ENCODE measurements at regions not wholly inside any gene's neighbourhood (a gene's known extent, or its start where the extent isn't known, plus 50 kb on each side); places are given as distances from the start of the nearest gene placed in this dataset.

DNA sequence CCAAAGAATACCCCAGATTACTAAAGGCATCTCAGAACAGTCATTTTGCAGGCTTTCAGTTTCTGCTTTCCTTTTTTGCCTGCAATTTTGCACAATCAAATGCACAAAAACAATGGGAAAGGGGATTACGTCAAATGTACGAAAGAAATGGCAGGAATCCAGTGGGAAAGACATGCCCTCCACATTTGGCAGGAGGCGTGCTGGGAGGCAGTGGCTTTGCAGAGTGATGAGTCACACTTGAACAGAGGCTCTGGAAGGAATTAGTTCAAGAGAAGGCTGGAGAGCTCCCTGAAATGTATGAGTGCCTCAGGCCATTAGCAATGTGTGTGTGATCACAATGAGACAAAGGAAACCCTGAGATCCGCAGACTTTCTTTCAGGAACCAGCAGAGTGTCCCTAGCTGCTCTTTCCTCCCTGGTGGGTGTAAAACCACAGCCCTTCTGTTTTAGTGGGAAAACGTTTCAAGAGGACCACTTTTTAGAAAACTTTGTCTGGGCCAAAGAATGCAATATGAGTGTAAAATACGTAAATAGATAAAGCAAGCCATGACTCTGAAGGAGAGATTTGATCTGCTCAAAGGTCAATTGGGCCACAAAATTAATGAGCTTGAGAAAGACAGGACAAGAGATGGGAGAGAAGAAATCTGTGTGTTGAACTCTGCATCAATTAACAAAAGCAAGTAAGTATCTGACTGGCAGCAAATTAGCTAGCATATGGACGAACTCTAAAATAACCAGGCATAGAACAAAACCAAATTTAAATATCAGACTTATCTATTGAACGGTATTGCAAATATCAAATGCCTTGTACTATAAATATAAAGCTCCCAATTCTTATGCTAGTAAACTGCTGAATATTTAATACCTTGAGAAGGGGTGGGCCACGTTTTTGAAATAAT, 155.4 kb upstream of the PDE3A start:
- peak; percentile 89 for DNase-seq

DNA sequence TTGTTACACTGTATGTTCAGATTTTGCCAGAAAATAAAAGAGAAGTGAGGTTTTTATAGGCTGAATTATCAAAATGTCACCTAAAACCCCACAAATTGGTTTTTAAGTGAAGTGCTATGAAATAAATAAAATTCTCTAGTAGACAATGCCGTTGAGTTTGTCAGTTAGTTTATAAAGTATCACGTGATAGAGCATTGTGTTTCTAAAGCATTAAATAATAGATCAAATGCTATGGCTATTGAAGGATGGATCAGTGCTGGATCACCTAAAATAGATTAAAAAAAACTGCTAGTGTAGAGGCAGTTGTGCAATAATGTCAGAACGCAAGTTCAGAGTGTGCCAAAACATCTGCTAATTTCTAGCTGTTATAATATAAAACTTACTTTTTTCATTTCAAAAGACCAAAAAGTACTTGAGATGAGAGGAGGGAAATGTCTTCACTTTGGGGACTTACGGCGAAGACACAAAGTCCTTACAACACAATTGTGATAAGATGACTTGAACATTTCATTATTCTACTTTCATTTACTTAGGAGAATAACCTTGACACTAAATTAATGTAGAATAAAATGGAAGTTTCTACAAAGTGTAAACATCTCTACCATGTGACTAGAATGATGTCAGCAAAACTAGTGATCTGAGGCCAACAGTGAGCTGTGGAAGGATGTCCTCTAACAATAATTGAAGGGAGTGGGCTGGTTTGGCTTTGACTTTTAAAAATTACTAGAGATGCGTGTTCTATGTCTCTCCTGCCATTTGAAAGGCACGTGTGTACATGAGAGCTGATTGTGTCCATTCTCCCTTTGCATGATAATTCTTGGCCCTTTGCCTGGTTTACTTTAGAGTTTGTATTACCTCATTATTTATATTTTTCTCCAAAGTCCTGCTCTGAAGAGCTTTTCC, 154.4 kb upstream of the PDE3A start:
- no peak for DNase-seq

DNA sequence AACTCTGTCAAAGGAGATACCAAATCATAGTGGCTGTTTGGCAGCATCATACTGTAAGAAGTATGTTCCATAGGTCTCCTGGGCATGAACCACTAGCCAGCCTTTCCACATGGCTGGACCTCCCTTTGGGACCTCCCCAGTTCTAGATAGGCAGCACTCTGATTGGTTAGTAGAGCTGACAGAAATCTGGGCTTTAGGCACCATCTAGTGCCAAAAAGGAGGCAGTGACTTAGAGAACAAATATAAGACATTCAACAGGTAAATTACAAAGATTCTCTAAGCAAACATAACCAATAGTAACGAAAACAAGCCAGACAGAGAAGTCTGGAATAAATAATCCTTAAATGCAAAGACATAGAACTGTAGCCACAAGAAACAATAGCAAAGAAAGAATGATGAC, 148.0 kb upstream of the PDE3A start:
- peak; percentile 5 for DNase-seq

DNA sequence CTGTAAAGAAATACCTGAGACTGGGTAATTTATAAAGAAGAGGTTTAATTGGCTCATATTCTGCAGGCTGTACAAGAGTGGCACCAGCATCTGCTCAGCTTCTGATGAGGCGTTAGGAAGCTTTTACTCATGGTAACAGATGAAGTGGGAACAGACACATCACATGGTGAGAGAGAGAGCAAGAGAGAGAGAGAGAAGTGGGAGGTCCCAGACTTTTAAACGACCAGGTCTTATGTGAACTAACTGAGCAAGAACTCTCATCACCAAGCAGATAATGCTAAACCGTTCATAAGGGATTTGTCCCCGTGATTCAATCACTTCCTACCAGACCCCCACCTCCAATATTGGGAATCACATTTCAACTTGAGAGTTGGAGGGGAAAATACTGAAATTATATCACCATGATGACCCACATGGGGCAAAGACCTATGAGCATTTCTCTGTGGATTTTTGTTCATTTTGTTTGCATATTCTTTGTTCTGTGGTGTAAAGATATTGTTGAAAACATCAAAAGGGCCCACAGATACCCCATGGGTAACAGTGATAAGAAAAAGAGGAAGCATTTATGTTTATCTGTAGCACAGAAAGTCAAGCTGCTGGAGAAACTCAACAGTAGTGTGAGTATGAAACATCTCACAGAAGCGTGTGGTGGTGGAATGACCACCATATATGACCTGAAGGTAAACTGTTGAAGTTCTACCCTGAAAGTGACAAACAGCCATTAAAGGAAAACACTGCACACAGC, 135.2 kb upstream of the PDE3A start:
- DNase-seq, result no peak

DNA sequence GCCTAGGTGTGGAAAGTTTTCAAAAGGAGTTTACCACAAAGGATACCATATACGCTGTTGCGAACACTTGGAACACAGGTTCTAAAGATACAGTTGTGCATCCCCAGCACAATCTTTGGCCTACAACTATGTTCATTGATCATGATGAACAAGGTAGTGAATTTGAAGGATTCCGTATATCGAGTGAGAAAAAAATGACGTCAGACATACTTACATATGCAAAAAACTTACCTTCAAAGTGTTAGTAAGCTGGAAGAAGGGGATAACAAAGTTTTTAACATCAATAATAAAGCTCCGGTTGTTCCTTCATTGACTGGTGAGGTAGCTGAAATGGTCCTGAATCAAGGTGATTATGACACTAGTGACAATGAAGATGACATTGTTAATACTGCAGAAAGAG, 133.9 kb upstream of the PDE3A start:
- DNase-seq, result no peak

DNA sequence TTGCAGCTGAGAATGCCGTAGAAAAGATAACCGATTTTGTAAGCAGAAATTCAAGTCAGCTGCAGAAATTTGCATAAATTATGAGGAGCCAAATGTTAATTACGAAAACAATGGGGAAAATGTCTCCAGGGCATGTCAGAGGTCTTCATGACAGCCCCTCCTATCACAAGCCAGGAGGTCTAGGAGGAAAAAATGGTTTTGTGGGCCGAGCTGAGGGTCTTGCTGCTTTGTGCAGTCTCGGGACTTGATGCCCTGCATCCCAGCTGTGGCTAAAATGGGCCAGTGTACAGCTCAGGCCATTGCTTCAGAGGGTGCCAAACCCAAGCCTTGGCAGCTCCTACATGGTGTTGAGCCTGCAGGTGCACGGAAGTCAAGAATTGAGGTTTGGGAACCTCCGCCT, 131.2 kb upstream of the PDE3A start:
- DNase-seq, result no peak

DNA sequence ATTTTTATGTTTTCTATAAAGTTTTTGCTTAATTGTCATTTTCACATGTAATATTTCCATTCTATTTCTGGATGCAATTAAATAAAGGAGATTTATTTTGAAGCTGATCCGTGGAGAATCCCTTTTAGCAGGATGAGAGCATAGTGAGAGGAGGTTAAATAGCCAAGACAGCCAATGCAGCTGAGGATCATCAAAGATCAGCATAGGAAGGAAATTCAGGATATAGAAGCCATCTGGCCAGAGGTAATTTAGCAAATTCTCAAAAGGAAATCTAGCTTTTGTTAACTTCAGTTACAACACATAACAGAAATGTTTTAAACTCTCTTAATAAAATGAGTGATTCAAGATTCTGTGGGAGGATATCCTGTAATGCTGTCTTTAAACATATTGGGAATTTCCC, 122.8 kb upstream of the PDE3A start:
- no peak for DNase-seq

DNA sequence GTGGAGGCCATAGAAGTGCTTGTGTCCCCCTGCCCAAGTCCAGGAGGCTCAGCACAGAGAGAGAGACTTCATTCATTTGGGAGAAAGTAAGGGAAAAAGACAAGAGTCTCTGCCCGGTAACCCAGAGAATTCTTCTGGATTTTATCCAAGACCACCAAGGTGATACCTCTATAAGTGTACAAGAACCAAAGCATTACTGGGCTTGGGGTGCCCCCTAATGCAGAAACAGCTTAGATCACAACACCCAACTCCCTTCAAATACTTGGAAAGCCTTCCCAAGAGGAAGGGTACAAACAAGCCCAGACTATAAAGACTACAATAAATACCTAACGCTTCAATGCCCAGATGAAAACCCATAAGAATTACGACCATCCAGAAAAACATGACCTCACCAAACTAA, 119.7 kb upstream of the PDE3A start:
- no peak for DNase-seq

DNA sequence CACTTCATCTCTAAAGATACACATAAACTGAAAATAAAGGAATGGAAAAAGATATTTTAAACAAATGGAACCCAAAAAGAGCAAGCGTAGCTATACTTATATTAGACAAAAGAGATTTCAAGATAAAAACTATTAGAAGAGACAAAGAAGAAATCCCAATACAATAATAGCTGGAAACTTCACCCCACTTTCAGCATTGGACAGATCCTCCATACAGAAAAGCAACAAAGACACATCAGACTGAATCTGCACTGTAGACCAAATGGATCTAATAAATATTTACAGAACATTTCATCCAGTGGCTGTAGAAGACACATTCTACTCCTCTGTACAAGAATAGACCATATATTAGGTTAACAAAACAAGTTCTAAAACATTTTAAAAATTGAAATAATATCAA, 117.6 kb upstream of the PDE3A start:
- no peak for DNase-seq

DNA sequence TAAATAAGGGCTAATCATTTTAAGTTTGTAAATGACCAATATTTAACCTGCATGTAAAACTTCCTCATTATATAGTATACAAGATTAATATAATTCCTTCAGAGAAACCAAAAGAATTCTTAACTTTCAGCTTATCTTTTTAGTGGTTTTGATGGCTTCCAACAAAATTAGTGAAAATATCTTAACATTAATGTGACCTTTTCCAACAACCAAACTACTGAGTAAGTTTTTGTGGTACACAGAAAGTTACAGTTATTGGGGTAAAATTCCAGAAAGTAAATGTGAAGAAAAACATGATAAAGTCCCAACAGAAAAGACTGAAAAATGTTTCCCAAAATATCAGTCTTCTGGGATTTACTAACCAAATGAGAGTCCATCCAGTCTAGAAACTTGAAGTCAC, 111.0 kb upstream of the PDE3A start:
- no peak for DNase-seq

DNA sequence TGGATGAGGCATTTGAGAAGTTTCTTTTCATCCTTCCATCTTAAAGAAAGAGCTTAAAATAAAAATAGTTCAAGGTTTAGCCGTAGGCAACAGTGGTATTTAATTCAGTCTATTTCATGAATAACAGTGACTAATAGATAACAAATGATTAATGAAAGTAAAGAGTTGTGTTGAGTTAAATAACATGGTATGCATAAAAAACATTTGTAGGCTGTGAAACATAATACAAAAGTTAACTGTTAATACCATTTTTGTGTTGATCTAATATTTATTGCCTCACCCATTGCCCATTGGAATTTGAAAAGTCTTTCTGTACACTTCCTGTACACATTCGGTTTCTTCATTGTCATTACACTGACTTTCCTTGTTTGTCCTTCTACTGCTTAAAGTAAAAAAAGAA, 108.6 kb upstream of the PDE3A start:
- no peak for DNase-seq

DNA sequence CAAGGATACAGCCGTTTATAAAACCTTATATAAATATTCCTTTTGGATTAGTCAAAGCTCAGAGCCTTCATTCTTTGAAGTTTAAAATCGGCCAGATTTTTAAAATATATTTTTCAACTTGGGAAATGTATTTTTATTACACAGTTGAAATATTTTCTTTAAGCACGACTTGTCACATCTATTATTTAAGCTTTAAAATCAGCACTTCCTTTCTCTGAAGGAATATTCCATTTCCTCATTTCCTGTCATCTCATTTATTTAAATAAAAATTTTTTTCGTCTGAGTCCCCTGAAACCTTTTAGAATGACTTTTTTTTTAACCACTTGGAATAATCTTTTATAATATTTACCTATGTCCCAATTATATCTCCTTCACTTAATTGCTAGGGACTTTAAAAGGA, 107.5 kb upstream of the PDE3A start:
- DNase-seq, result peak; percentile 11

DNA sequence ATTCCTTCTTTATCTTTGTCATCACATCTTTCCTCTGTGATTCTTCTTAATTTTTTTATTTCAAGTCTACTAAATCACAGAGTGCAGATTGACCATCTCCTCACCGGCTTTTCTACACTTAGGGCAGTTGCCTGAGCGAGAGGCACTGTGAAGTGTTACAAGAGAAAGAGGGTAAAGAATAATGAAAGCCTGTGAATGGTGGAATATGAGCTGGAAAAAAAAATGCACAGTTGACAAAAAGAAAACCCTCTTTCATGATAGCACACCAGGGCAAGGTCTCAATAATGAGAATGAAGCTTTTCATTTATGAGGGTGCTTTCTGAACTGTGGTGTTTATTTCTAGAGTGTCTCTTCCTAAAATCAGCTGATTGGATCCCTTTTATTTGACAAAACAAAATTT, 106.2 kb upstream of the PDE3A start:
- DNase-seq, result no peak

DNA sequence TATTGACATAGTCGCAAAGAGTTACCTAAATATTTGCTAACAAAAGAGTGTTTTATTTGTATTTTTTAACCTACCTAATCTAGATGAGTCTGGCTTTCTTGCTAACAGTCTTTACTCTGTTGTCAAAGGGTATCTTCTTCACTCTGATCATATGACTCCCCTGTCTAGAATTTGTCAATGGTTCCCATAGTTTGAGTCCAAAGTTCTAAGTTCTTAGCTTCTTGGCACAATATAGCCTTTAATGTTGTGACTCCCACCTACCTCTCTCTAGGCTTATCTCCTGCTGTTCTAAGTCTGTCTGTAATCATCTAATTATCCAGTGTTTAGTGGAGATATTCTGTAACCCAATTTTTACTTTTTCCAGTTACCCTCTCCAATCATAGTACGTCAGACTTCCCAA, 104.3 kb upstream of the PDE3A start:
- no peak for DNase-seq

DNA sequence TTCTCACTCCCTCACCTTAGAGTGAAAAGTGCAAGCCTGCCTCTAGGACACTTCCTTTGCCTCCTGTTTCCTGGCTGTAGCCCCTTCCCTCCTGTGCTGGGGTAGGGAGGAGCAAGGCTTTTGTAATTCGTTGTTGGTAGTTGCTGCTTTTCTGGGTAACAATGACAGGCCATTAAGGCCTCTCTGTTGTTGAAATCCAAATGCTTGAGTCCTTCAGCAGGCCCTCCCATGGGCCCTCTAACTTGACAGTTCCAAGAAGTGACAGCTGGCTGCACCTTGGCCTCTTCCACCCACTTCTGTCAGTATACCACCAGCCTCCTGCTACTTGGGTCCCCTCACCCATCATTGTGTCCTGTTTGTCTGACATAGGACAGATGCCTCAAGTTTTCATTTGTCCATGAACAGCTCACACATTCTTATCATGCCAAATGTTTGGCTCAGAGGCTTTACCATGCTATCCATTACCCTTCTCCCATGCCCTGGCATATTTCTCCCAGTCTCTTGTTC, 103.7 kb upstream of the PDE3A start:
- DNase-seq, result peak; percentile 26

DNA sequence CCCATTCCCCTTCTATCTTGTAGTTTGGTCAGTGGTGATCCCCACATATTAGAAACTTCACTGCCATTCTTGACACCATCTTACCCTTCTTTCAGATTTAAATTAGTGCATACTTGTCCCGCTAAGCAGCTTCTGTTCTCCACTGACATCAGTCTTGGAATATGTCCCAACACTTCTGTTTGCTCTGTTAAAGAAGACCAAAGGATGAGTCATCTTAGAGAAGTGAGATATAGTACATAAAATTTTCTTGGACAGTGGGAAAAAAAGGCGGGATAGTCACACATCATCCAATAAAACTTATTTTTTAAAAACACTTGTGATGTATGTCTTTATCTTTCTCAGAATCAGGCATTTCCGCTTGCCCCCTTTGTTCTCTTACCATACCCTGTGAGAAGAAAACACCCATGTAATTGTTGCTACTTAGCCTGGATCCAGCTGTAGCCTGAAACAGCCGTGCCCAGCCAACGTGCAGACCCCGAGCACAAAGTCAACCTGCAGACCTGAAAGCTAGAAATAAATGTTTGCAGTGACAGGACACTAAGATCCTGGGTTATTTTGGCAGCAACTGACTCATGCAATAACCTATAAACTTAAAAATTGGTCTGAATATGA, 100.1 kb upstream of the PDE3A start:
- peak; percentile 19 for DNase-seq

DNA sequence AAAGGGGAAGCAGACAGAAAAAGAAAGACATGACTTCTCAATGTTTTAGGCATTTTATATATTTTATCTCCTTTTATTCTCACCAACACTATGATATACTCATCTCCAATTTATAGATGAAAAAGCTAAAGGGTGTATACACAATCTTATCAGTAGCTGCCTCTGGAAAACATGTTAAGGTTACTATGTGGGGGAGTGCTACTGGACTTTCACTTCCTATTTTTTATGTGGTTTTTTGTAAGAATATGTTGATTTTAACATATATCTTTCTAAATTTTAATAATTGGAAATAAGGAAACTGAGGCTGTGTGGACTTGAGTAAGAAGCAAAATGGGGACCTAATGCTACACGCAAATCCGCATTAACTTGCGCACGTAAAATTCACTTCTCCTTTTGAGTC, 99.6 kb upstream of the PDE3A start:
- no peak for DNase-seq

DNA sequence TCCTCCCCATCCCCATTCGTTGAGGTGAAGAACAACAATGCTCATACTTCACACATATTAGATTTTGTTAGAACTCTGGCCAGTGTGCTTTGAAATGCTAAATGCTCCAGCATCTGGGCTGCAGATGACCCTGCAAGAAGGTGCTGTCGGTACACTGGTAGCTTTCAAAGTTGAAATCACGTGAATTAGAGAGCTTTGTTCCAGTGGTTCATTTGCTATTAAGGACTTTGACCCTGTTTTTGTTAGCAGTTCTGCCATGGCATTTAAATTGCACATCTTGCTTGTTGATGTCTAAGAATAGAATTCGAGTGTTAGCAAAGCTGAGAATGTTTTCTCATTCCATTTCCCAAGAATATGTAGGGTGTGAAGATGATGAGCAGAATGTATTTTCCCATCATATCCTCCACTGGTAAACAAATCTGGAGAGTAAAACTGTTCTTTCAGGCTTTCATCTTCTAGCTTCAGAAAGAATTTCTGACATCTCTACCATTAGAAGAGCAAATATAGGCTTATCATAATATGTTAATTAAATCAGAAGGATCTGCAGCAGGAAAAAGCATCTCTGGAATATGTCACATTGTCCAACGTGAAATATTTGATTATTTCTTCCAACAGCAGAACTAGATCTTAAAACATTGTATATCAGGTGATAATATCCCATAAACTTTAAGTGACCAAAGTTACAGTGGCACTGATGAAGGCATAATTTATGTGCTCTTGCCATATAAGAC, 98.8 kb upstream of the PDE3A start:
- DNase-seq, result no peak

DNA sequence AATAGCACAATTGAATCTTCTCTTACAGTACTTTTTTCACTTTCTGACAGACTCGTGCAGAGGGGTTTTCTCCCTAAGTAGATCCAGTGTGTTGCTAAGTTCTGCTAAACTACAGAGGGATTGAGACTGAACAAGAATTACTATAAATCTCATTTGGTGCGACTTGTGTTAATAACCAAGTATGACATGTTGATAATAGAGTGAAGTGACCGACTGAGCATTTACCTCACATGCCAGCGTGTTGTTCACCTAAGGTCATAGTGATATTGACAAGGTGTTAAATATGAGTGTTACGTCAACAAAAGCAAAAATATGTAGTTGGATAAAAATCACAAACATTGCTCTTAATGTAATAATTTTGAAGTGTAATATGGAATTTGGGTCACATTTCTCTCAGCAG, 97.8 kb upstream of the PDE3A start:
- no peak for DNase-seq

DNA sequence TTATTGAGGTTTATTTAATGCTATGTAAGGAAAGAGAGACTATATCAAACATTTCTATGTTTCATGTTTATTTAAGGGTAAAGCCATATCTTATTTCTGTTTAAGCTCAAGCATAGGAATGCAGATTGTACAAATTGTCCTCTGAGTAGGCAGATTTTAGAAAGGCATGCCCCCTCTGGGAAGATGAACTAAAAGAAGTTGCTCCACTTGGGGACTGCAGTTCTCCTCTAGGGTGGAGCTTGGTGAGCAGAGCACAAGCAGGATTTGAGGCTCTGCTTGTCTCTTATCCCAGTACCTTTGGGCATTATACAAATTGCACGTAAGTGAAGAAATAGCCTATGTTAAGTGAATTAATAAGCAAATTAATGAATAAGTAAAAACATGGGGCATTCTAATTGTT, 96.2 kb upstream of the PDE3A start:
- no peak for DNase-seq

DNA sequence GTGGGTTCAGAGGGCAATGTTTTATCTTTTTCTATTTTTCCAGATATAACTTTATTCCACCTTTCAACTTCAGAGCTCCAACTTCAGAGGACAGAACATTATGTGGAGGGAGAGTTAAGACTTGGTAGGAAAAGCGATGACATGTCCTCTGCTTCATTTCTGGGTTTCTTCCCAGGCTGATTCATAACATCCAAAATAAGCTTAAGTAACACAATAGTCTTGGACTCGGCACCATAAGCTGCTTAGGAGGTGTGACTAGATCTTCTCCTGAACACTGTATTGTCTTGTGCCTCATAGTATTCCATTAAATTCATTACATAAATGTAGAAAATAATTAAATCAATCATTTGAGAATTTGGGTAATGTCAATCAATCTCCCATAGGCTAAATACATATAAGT, 95.5 kb upstream of the PDE3A start:
- no peak for DNase-seq

DNA sequence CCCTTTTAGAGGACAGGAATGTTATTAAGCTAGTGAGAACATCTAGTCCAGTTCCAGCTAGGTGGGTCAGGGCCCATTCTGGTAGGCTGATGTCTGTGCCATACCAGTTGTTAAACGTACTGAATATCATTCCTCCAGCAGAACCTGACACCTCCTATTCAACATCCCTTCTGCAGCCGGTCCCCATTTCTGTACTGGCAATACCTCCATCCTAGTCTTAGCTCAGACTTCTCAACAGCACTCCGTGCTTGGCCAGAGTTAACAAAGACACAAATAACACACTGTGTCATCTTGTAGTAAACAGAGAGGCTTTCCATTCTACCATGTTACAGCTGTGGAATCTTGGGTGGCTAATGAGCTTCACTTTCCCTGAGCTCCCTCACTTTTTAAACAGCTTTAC, 94.3 kb upstream of the PDE3A start:
- no peak for DNase-seq

Data from HCEC 1CT (cell line).